ENCODE measurements at regions not wholly inside any gene's neighbourhood (a gene's known extent, or its start where the extent isn't known, plus 50 kb on each side); places are given as distances from the start of the nearest gene placed in this dataset.

DNA sequence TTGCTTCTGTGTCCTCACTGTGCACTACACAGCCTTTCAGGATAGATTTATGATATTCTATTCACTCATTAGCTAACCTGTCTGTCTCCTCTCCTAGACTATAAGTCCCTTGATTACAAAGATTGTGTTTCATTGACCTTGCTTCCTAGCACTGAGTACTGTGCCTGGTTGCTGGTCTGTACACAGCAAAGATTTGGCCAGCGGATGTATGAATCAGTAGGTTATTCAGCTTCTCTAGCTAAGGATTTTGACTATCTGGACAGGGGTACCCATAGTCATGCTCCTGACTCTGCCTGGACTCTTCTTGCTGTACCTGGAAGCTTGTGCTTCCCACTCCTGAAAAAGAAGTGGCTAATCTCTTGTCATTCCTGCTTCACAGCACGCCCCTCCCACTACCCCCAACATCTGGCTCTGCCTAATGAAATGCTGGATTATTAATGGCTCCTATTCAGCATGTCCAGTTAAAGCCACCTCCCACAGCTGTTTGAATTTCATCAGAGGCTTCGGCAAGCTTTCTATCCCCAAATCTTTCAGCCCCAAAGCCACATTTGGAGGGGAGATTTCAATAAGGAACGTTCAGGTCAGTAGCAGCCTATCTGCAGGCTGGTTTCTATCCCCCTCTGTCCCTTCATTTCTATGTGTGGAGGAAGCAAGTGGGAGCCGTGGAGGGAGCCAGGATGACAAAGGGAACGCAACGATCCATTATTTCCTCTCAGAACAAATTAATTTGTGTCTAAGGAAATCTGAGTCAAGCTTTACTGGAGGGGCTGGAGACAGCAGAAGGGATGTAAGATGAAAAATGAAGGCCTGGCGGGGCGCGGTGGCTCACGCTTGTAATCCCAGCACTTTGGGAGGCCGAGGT, 64.8 kb upstream of the PPM1J start:
- ChIA-PET POLR2A (no interaction called here), CTCF (interaction anchor here (0.6 kb wide), 1 partner anchor 24 kb away, joined by 3 read pairs; no protein-coding TSS in a partner anchor)
- no peak for DNase-seq (ENCODE audit: low spot score)
- H3K4me3 Mint-ChIP-seq, result no peak overlapping the region
- peaks cover 16% of the 10 kb centered on the region for H3K36me3 Mint-ChIP-seq
- H3K4me1 Mint-ChIP-seq, result no peaks in the 10 kb centered on the region
- H3K27me3 Mint-ChIP-seq (ENCODE audit: low read depth), result no peaks in the 10 kb centered on the region; the same call in none of the 2 replicates
- H3K9me3 Mint-ChIP-seq, result peaks cover 24% of the 10 kb centered on the region
- TF ChIP-seq, protein P1, sequence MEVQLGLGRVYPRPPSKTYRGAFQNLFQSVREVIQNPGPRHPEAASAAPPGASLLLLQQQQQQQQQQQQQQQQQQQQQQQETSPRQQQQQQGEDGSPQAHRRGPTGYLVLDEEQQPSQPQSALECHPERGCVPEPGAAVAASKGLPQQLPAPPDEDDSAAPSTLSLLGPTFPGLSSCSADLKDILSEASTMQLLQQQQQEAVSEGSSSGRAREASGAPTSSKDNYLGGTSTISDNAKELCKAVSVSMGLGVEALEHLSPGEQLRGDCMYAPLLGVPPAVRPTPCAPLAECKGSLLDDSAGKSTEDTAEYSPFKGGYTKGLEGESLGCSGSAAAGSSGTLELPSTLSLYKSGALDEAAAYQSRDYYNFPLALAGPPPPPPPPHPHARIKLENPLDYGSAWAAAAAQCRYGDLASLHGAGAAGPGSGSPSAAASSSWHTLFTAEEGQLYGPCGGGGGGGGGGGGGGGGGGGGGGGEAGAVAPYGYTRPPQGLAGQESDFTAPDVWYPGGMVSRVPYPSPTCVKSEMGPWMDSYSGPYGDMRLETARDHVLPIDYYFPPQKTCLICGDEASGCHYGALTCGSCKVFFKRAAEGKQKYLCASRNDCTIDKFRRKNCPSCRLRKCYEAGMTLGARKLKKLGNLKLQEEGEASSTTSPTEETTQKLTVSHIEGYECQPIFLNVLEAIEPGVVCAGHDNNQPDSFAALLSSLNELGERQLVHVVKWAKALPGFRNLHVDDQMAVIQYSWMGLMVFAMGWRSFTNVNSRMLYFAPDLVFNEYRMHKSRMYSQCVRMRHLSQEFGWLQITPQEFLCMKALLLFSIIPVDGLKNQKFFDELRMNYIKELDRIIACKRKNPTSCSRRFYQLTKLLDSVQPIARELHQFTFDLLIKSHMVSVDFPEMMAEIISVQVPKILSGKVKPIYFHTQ (CRISPR knock-in tag; IDR thresholded peaks at IDR 0.05), result no peak
- no peak for TF ChIP-seq FOXK1 (CRISPR knock-in tag; IDR thresholded peaks at IDR 0.05)
- ATAC-seq, result no peak
- H3K27ac Mint-ChIP-seq, result no peak overlapping the region

DNA sequence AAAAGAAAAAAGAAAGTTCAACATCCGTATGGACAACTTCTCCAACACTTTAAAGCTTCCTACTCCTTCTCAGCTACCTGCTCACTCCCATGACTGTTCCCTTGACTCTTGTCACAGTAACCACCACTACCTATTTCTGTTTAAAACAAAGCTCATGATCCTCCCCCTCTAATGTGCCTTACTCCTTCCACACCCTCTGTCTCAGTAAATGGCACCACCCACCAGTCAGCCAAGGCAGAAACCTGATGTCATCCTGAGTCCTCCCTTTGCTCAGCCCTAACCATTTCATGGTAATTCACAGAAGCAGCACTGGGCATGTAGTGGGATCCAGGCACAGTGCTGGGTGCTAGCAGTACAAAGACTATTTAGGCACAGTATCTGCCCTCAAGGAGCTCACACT, 63.0 kb upstream of the PPM1J start:
- Mint-ChIP-seq H3K27me3 (ENCODE audit: low read depth) (peaks cover under 1% of the 10 kb centered on the region), H3K4me3 (no peak overlapping the region), H3K36me3 (peaks cover 12% of the 10 kb centered on the region), H3K4me1 (no peaks in the 10 kb centered on the region), H3K27ac (no peak overlapping the region), H3K9me3 (peaks cover 19% of the 10 kb centered on the region)
- CTCF ChIA-PET, result interaction anchor here (1.7 kb wide), 1 partner anchor 62 kb away, joined by 5 read pairs; no protein-coding TSS in a partner anchor
- POLR2A ChIA-PET, result interaction anchor here (0.5 to 0.7 kb wide), 4 partner anchors 157 to 414 kb away, joined by 3 to 4 read pairs (median 3); no protein-coding TSS in a partner anchor
- ATAC-seq (no peak), DNase-seq (ENCODE audit: low spot score) (no peak)
- TF ChIP-seq, protein P2, sequence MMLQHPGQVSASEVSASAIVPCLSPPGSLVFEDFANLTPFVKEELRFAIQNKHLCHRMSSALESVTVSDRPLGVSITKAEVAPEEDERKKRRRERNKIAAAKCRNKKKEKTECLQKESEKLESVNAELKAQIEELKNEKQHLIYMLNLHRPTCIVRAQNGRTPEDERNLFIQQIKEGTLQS (CRISPR knock-in tag; conservative IDR thresholded peaks at IDR 0.05), result no peak
- TF ChIP-seq, protein P3, sequence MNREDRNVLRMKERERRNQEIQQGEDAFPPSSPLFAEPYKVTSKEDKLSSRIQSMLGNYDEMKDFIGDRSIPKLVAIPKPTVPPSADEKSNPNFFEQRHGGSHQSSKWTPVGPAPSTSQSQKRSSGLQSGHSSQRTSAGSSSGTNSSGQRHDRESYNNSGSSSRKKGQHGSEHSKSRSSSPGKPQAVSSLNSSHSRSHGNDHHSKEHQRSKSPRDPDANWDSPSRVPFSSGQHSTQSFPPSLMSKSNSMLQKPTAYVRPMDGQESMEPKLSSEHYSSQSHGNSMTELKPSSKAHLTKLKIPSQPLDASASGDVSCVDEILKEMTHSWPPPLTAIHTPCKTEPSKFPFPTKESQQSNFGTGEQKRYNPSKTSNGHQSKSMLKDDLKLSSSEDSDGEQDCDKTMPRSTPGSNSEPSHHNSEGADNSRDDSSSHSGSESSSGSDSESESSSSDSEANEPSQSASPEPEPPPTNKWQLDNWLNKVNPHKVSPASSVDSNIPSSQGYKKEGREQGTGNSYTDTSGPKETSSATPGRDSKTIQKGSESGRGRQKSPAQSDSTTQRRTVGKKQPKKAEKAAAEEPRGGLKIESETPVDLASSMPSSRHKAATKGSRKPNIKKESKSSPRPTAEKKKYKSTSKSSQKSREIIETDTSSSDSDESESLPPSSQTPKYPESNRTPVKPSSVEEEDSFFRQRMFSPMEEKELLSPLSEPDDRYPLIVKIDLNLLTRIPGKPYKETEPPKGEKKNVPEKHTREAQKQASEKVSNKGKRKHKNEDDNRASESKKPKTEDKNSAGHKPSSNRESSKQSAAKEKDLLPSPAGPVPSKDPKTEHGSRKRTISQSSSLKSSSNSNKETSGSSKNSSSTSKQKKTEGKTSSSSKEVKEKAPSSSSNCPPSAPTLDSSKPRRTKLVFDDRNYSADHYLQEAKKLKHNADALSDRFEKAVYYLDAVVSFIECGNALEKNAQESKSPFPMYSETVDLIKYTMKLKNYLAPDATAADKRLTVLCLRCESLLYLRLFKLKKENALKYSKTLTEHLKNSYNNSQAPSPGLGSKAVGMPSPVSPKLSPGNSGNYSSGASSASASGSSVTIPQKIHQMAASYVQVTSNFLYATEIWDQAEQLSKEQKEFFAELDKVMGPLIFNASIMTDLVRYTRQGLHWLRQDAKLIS (CRISPR knock-in tag; IDR thresholded peaks at IDR 0.05; ENCODE audit: borderline replicate concordance), result no peak
- TF ChIP-seq, protein P4, sequence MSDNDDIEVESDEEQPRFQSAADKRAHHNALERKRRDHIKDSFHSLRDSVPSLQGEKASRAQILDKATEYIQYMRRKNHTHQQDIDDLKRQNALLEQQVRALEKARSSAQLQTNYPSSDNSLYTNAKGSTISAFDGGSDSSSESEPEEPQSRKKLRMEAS (CRISPR knock-in tag; IDR thresholded peaks at IDR 0.05), result no peak
- TF ChIP-seq, protein P5, sequence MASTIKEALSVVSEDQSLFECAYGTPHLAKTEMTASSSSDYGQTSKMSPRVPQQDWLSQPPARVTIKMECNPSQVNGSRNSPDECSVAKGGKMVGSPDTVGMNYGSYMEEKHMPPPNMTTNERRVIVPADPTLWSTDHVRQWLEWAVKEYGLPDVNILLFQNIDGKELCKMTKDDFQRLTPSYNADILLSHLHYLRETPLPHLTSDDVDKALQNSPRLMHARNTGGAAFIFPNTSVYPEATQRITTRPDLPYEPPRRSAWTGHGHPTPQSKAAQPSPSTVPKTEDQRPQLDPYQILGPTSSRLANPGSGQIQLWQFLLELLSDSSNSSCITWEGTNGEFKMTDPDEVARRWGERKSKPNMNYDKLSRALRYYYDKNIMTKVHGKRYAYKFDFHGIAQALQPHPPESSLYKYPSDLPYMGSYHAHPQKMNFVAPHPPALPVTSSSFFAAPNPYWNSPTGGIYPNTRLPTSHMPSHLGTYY (CRISPR knock-in tag; IDR thresholded peaks at IDR 0.05), result no peak
- TF ChIP-seq ELF4 (CRISPR knock-in tag; IDR thresholded peaks at IDR 0.05; ENCODE audit: low read depth) (no peak), EMX1 (CRISPR knock-in tag; IDR thresholded peaks at IDR 0.05) (no peak), ZNF396 (CRISPR knock-in tag; IDR thresholded peaks at IDR 0.05; ENCODE audit: borderline replicate concordance) (no peak), OVOL2 (CRISPR knock-in tag; IDR thresholded peaks at IDR 0.05; ENCODE audit: borderline replicate concordance) (no peak), FOXK1 (CRISPR knock-in tag; IDR thresholded peaks at IDR 0.05) (no peak), ZBTB21 (CRISPR knock-in tag; IDR thresholded peaks at IDR 0.05; ENCODE audit: borderline replicate concordance) (no peak), IRF2 (CRISPR knock-in tag; IDR thresholded peaks at IDR 0.05; ENCODE audit: borderline replicate concordance, low read depth) (no peak), TP53 (CRISPR knock-in tag; IDR thresholded peaks at IDR 0.05) (no peak)
- TF ChIP-seq, protein P6, sequence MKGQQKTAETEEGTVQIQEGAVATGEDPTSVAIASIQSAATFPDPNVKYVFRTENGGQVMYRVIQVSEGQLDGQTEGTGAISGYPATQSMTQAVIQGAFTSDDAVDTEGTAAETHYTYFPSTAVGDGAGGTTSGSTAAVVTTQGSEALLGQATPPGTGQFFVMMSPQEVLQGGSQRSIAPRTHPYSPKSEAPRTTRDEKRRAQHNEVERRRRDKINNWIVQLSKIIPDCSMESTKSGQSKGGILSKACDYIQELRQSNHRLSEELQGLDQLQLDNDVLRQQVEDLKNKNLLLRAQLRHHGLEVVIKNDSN (CRISPR knock-in tag; IDR thresholded peaks at IDR 0.05), result no peak
- TF ChIP-seq, protein P7, sequence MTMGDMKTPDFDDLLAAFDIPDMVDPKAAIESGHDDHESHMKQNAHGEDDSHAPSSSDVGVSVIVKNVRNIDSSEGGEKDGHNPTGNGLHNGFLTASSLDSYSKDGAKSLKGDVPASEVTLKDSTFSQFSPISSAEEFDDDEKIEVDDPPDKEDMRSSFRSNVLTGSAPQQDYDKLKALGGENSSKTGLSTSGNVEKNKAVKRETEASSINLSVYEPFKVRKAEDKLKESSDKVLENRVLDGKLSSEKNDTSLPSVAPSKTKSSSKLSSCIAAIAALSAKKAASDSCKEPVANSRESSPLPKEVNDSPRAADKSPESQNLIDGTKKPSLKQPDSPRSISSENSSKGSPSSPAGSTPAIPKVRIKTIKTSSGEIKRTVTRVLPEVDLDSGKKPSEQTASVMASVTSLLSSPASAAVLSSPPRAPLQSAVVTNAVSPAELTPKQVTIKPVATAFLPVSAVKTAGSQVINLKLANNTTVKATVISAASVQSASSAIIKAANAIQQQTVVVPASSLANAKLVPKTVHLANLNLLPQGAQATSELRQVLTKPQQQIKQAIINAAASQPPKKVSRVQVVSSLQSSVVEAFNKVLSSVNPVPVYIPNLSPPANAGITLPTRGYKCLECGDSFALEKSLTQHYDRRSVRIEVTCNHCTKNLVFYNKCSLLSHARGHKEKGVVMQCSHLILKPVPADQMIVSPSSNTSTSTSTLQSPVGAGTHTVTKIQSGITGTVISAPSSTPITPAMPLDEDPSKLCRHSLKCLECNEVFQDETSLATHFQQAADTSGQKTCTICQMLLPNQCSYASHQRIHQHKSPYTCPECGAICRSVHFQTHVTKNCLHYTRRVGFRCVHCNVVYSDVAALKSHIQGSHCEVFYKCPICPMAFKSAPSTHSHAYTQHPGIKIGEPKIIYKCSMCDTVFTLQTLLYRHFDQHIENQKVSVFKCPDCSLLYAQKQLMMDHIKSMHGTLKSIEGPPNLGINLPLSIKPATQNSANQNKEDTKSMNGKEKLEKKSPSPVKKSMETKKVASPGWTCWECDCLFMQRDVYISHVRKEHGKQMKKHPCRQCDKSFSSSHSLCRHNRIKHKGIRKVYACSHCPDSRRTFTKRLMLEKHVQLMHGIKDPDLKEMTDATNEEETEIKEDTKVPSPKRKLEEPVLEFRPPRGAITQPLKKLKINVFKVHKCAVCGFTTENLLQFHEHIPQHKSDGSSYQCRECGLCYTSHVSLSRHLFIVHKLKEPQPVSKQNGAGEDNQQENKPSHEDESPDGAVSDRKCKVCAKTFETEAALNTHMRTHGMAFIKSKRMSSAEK (CRISPR knock-in tag; IDR thresholded peaks at IDR 0.05; ENCODE audit: borderline replicate concordance), result no peak
- TF ChIP-seq, protein P8, sequence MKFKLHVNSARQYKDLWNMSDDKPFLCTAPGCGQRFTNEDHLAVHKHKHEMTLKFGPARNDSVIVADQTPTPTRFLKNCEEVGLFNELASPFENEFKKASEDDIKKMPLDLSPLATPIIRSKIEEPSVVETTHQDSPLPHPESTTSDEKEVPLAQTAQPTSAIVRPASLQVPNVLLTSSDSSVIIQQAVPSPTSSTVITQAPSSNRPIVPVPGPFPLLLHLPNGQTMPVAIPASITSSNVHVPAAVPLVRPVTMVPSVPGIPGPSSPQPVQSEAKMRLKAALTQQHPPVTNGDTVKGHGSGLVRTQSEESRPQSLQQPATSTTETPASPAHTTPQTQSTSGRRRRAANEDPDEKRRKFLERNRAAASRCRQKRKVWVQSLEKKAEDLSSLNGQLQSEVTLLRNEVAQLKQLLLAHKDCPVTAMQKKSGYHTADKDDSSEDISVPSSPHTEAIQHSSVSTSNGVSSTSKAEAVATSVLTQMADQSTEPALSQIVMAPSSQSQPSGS (CRISPR knock-in tag; IDR thresholded peaks at IDR 0.05; ENCODE audit: borderline replicate concordance, low read depth), result no peak

All from WTC11 (cell line).